SKM-1 treated with dmso at 0.1 percent for 144 hours (cell line): ENCODE measurements at regions not wholly inside any gene's neighbourhood (a gene's known extent, or its start where the extent isn't known, plus 50 kb on each side); places are given as distances from the start of the nearest gene placed in this dataset.
"Not testable (repeated sequence)": the region's sequence is repeated elsewhere in the genome, so short reads cannot be mapped to it uniquely, and the experiment has no call there.

ENCODE experiments used
- DNase-seq: peaks from one replicate; lab custom pipeline; 2025; ENCODE audit not compliant: unreplicated experiment; lab: John Stamatoyannopoulos, UW

GRCh38 chr5:85648495-85648894 lies 969.2 kb upstream of the COX7C start:
- no peak for DNase-seq

- DNase-seq: no peak
These were observed 966.0 kb upstream of the COX7C start for GRCh38 chr5:85651731-85652130.

GRCh38 chr5:85654144-85654543 lies 963.6 kb upstream of the COX7C start:
- DNase-seq: not testable (repeated sequence)

- DNase-seq: no peak
These were observed 961.7 kb upstream of the COX7C start for GRCh38 chr5:85656050-85656449.

- not testable (repeated sequence) for DNase-seq
These were observed 960.4 kb upstream of the COX7C start for GRCh38 chr5:85657328-85657727.

GRCh38 chr5:85662969-85663707 lies 954.6 kb upstream of the COX7C start:
- not testable (repeated sequence) for DNase-seq

GRCh38 chr5:85663708-85664031 lies 954.1 kb upstream of the COX7C start:
- DNase-seq: no peak

- DNase-seq: no peak
These were observed 947.3 kb upstream of the COX7C start for GRCh38 chr5:85670417-85670816.

- no peak for DNase-seq
These were observed 946.3 kb upstream of the COX7C start for GRCh38 chr5:85671223-85671970.

GRCh38 chr5:85681871-85682270 lies 935.9 kb upstream of the COX7C start:
- DNase-seq: no peak

- DNase-seq: no peak
These were observed 933.4 kb upstream of the COX7C start for GRCh38 chr5:85684351-85684750.

GRCh38 chr5:85703296-85703695 lies 914.4 kb upstream of the COX7C start:
- DNase-seq: no peak

- DNase-seq: no peak
These were observed 908.0 kb upstream of the COX7C start for GRCh38 chr5:85709728-85710127.

GRCh38 chr5:85716344-85717202 lies 901.2 kb upstream of the COX7C start:
- no peak for DNase-seq

- DNase-seq: no peak
These were observed 900.6 kb upstream of the COX7C start for GRCh38 chr5:85717203-85717563.

GRCh38 chr5:85732185-85732584 lies 885.6 kb upstream of the COX7C start:
- DNase-seq: no peak

- no peak for DNase-seq
These were observed 875.8 kb upstream of the COX7C start for GRCh38 chr5:85741972-85742371.

GRCh38 chr5:85760519-85760918 lies 857.2 kb upstream of the COX7C start:
- DNase-seq: no peak

GRCh38 chr5:85769347-85769746 lies 848.4 kb upstream of the COX7C start:
- no peak for DNase-seq

- no peak for DNase-seq
These were observed 833.0 kb upstream of the COX7C start for GRCh38 chr5:85784746-85785145.

- no peak for DNase-seq
These were observed 804.6 kb upstream of the COX7C start for GRCh38 chr5:85813146-85813545.

- no peak for DNase-seq
These were observed 803.1 kb upstream of the COX7C start for GRCh38 chr5:85814596-85814995.
